VCaP (cell line): ENCODE measurements at regions not wholly inside any gene's neighbourhood (a gene's known extent, or its start where the extent isn't known, plus 50 kb on each side); places are given as distances from the start of the nearest gene placed in this dataset.
A peak's percentile ranks its signal among the peaks of the same experiment; 100 is the strongest.

Experiments used
- H3K27ac ChIP-seq: fragments of 450-650 bp; 2 replicates; pipeline ENCODE4 v1.5.1; 2017
- TF ChIP-seq, protein P1 (sequence below): fragments of 450-650 bp; conservative IDR thresholded peaks from 2 replicates; pipeline ENCODE4 v1.5.1; 2017; ENCODE audit warnings: mild to moderate bottlenecking, moderate library complexity

DNA sequence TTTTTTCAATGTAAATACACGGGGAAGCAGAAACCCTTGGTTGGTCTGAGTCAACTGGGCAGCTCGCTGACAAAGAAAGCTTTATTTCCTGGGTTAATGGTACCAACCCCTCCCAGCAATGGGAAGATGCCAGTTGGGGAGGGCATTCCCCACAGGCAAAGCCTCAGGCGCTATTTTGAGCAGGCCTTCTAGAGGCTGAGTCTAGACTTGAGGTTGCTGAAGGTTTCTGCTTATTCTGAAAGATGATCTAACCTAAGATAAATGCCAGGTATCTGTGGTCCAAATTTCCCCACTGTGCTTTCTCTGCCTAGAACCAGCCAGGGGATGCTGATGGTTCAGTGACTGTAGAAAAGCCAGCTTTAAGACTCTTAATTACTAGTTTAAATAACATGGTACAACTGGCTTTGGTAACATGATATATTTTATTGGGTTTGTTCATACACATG is 172.5 kb upstream of the JARID2 start:
- H3K27ac ChIP-seq = peak overlapping the region; percentile 44; the same call in 1 of the 2 replicates
- TF ChIP-seq, protein P1, sequence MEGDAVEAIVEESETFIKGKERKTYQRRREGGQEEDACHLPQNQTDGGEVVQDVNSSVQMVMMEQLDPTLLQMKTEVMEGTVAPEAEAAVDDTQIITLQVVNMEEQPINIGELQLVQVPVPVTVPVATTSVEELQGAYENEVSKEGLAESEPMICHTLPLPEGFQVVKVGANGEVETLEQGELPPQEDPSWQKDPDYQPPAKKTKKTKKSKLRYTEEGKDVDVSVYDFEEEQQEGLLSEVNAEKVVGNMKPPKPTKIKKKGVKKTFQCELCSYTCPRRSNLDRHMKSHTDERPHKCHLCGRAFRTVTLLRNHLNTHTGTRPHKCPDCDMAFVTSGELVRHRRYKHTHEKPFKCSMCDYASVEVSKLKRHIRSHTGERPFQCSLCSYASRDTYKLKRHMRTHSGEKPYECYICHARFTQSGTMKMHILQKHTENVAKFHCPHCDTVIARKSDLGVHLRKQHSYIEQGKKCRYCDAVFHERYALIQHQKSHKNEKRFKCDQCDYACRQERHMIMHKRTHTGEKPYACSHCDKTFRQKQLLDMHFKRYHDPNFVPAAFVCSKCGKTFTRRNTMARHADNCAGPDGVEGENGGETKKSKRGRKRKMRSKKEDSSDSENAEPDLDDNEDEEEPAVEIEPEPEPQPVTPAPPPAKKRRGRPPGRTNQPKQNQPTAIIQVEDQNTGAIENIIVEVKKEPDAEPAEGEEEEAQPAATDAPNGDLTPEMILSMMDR = no peak

DNA sequence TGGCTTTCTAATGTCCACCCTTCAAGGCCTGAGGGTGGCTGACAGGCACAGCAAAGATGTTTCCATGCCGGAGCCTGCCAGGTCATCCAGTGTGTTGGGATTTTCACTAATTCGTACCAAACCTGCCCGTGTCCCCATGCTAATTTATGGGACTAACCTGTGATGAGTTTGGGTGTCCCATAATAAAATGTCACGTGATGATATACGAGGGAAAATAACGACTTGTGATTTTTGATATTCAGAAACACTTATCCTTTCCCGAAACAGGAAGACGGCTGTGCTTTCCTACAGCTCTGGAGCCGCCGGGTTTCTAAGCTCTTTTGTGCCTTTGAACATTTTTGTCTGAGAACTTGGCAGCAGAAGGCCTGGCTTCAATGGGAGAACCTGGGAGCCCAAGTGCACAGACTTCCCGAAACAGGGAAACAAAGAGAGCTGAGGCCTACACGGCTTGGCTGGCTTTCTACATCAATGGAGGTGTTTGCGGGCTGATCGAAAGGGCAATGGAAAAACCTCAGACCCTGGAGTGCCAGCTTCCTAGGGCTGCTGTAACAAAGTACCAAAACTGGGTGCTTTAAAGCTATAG is 171.9 kb upstream of the JARID2 start:
- peak overlapping the region; percentile 44; the same call in 1 of the 2 replicates for H3K27ac ChIP-seq
- TF ChIP-seq, protein P1 = no peak

DNA sequence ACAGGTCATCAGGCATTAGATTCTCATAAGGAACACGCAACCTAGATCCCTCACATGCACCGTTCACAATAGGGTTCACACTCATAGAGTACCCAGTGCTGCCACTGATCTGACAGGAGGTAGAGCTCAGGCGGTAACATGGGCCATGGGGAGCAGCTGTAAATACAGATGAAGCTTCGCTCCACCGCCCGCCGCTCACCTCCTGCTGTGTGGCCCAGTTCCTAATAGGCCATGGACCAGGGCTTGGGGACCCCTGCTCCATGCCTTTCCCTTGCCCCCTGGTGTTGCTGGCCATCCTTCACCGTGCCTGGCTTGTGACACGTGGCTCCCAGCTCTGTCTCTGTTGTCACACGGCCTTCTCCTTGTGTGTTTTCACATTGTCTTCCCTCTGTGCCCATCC is 171.1 kb upstream of the JARID2 start:
- TF ChIP-seq, protein P1 = no peak
- H3K27ac ChIP-seq = no peak overlapping the region

DNA sequence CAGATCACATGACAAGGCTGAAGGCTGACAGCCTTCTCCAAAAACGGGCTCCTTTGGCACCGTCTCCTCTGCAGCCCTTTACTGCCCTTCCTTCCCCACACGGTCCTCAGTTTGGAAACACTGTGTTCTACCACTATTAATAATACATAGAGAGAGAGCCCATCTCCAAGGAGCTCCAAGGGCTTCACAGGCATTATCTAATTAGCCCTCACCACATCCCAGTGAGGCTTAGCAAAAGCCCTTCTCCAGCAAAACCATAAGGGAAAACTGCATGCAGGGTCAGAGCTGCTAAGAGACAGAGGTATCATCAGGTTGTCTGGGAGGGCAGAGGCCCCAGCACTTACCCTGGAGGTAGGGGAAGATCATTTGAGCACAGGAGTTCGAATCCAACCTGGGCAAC is 169.3 kb upstream of the JARID2 start:
- TF ChIP-seq, protein P1 = no peak
- H3K27ac ChIP-seq = no peak overlapping the region

DNA sequence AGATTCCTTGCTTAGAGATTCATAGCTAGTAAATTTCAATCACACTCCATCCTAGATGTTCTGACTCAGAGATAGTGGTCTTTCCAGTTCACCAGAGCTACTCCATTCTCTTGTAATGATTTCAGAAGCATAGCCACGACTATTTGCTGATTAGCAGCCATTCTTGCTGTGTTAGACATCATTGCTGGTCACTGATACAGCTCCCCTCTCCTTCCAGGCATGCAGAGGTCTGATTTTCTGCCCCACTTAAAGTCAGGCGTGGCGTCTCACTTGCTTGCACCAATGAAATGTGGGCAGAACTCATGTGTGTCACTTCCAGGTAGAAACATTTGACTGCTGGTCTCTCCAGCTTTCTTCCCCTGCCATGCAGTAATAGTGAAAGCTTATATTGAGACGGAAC is 168.9 kb upstream of the JARID2 start:
- TF ChIP-seq, protein P1 = no peak
- H3K27ac ChIP-seq = no peak overlapping the region

DNA sequence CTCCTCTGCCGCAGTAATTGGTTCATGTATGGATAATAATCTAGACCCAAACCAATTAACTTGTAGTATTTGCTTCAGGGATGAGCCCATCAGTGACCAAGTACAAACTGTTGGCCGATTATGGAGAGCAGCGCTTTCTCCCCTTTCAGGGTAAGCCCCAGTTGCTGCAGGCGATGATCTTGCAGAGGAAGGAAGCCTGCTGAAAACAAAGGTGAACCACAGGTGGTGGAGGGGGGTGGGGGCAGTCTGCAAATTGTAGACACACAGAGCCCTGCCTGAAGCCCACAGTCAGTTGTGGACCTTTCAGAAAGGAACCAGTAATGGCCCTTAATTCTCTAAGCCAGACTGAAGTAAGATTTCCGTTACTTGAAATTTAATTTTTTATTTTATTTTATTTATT is 167.9 kb upstream of the JARID2 start:
- no peak overlapping the region for H3K27ac ChIP-seq
- TF ChIP-seq, protein P1 = no peak

DNA sequence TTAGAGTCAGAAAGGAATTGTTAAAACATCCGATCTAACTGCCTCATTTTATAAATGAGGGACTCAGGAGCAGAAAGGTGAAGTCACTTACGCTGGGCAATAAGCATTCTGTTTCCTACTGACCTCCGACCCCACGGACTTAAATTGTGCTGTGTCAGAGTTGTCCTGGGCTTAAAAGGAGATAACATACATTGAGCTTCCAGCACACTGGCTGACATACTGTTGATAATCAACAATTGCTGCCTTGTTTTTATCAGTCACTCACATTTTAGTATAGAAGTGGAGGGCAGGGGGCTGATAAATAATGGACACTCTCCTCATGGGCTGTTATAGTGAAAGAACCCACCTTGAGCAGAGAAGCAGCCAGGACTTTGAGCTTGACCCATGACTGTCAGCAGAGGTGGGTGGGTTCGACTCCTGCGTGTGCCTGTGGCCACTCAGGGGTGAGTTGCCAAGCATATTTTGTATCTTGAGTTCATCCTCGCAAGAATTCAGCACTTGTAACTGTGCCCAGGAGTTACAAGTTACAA is 166.5 kb upstream of the JARID2 start:
- TF ChIP-seq, protein P1 = no peak
- no peak overlapping the region for H3K27ac ChIP-seq
